Germinal center (tissue), 1 donor: ENCODE measurements at regions not wholly inside any gene's neighbourhood (a gene's known extent, or its start where the extent isn't known, plus 50 kb on each side); places are given as distances from the start of the nearest gene placed in this dataset.

Source experiments
- DNase-seq: peaks from one replicate; pipeline ENCODE4 v3.0.0; 2012; ENCODE audit warnings: mixed read lengths, low spot score

DNA sequence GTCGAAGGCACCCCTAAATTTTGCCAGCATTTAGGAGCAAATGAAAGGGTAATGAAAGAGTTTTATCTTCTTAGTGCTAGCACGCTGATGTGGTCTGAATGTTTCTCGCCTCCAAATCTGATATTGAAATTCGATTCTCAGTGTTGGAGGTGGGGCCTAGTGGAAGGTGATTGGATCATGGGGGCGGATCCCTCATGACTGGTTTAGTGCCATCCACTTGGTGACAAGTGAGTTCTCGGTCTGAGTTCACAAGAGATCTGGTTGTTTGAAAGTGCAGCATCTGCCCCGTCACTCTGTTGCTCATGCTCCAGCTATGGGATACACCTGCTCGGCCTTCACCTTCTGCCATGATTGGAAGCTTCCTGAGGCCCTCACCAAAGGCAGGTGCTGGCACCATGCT, 75.1 kb upstream of the ZBTB40 start:
- no peak for DNase-seq

DNA sequence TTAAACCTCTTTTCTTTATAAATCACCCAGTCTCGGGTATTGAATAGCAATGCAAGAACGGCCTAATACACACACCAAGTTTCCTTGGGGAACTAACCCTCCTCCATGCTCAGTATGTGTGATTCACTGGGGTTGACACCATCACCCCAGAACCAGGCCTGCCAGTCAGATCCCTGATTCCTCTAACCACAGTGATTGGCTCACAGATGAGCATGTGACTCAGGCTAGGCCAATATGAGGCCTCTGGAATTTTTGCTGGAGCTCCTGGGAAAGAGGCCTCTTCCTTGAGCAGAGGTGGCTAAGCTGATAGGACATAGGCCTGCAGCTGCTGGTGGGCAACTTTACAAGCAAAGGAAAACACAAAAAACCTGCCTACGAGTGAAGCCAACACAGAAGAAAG, 74.7 kb upstream of the ZBTB40 start:
- DNase-seq = no peak

DNA sequence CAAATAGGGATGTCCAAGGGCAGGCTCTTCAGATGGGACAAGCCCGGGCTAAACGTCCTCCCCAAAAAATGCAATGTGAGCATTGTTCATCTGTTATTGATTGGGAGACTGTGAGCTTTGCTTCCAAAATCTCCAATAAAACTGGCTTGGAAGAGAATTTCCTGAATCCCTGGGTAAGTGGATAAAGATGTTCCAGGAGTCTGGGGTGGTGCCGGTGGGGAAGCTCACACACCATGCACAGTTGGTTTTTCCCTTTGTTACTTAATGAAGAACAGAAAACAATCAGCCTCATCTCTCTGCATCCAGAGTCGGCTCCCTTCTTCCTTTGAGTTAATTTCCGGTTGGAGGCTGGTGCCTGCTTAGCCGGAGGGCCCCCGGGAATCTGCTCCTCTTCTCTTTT, 72.1 kb upstream of the ZBTB40 start:
- DNase-seq = no peak

DNA sequence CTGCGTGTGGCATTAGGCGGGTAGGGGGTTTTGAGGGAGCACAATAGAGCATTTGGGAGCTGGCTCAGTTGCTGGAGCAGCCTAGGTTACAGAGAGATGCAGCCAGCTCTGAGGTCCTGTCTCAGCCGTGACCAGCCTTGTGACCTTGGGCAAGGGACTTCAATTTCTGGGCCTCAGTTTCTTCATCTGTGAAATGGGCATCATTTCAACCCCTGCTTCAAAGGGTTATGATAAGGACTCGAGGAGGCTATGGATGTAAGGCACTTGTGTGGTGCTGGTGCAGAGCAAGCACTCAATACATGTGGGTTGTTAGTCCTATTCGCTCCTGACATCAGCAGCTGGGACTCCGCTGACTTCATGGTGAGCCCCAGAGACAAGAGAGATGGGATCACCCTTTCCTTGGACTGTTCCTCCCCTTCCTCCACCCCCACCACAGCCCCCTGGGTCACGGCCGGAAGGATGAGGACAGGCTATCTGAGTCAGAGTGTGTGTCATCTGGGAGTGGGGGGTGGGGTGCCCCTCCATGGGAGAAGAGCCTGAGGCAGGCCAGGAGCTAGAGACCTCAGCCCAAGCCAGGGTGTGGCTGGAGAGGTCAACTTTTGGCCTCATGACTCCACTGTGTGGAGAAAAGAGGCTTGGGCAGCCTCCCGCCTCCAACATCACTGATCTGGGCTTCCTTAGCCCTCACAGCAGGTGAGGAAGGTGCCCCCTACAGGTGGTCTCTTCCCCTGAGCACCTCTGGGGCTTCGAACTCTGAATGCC, 71.4 kb upstream of the ZBTB40 start:
- DNase-seq = no peak

DNA sequence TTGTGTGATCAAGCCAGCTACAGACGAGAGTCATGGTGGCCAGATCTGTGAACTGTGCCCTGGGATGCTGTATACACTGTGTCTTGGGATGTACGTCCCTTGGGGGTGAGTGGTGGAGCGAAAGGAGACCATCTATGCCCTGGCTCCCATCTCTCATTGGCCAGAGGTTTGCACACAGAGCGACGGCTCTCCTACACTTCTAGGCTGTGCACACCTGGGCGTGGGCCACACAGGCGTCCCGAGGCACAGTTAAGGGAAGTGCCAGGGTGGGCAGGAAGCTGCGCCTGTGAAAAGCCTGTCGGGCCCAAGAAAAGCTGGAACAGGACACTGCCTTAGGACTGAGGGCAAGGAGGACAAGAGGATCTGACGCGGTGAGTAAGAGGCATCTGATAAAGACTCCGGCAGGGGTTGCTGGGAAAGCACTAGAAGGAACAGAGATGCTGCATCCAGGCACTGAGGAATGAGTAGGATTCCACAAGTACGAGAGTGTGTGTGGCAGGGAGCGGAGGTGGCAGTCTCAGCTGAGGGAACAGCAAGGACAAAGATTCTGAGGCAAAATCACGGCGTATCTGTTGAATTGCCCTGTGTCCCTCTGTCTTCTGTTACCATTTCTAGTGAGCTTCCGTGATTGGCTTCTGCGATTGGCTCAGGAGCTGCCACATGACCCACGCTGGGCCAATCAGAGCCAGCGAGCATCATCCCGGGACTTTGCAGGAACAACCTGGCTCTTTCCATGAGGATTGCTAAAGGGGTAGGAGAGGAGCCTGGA, 67.9 kb upstream of the ZBTB40 start:
- no peak for DNase-seq

DNA sequence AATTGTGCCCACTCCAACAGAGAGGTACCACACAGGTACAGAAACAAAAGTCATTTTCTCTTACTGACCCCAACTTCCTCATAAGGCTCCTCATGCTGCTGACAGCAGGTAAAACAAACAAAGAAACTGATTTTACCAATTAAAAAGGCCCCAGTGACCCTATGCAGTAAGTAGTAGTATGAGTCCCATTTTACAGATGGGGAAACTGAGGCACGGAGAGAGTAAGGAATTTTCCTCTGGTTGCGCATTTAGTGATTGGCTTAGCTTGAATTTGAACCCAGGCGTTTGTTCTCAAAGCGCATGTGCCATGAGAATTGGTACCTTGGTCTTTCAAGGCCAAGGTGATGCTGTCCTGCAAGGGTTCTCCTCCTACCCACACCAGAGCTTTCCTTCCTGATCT, 66.1 kb upstream of the ZBTB40 start:
- no peak for DNase-seq

DNA sequence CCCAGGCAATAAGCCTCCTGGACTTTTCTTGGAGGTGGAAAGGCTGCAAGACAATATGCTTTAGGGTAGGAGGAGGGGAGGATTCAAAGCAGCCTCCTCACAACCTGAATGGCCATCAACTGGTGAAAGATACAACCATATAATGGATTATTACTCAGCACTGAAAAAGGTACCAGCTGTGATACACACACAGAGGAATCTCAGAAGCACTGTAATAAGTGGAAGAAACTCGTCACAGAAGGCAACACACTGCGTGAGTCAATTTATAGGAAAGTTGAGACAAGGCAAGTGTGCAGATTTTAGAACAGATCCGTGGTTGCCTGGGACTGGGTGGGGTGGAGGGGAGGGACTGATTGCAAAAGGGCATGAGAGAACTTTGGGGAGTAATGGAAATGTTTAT, 64.9 kb upstream of the ZBTB40 start:
- no peak for DNase-seq

DNA sequence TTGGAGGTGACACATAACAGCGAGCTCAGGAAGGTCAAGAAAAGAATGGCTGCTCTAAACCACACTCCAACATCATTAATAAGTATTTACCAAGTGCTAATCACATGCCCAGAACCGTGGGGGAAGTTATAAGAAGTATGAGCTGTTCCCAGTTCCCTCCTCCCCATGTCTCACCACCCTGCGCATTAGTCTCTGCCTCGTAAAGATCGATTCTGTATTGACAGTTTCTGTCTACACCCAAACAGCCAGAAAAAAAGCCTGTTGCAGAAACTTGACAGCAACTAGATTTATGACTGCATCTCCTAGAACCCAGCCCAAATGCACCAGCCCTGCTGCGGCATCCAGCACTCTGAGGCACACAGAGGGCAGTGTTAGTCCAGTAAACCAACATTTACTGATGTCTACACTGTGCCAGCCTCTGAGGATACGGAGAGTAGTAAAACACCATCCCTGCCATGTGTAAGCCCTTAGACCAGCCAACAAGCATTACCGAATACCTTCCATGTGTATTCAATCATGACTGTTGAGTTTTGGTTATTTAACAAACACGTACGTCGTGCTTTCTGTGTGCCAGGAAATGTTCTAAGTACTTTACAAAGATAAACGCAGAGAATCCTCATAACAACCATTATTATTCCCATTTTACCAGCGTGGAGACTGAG, 63.6 kb upstream of the ZBTB40 start:
- DNase-seq = no peak

DNA sequence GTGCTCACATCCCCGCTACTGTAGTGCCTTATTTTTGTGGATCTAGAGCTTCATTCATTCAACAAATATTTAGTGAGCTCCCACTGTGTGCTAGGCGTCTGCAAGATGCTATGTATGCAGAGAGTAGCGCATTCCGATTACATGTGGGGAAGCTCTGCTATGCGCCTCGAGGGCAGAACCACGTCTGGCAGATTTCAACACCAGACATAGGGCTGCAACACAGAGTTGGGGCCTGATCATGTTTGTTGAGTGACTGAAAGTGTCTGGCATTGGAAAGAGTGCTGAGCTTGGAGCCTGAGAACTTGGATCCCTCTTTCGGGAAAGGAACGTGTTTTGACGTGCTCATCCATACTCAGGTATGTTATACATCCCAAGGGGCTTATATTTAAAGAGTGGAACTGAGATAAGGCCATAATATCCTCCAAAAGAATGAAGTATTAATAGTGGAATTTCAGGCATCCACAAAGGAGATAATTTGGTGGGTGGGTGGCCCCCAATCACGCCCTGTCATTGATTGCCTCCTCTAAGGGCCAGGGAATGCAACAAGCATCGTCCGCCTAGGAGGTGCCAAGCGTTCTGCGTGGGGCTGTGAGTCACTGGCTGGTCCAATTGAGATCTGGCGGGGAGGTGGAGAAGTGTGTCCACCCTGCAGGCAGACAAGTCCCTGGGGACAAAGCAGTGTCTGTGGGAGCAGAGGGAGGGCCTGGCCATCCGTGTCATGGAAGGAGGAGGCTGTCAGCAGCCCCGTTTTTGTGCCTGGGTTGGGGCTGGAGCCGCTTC, 62.8 kb upstream of the ZBTB40 start:
- no peak for DNase-seq

- no peak for DNase-seq
These were observed 58.1 kb upstream of the ZBTB40 start for GRCh38 chr1:22393587-22393986.

DNA sequence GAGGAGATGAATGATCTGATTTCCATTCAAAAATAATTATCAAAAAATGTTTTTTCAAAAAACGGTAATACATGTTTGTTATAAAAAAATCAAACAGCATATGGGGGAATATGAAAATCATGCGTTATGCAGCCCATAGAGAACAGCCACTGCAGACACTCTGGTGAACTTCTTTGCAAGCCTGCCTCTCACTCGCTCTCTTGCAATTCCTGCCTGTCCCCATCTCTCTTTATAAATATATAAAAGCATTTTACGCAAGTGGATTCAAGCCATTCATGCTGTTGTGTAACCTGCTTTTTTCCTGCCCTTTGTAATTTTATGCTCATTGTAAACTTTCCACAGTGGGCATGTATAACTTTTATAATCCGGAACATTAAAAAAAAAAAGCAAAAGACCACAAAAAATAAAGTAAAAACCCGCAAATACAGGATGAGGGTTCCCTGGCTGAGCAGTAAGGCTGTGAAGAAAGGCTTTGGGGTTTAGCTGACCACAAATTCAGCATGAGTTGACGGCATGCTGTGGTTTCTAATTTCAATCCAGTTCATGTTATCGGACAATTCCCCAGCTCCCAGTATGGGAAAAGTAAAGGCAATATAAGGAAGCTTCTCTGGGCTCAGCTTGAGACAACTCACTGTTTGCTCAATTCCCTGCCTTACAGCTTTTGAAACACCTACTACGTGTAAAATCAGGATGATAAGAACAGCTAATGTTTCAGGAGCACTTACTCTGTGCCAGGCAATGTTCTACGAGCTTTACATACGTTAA, 52.8 kb upstream of the ZBTB40 start:
- DNase-seq = no peak

DNA sequence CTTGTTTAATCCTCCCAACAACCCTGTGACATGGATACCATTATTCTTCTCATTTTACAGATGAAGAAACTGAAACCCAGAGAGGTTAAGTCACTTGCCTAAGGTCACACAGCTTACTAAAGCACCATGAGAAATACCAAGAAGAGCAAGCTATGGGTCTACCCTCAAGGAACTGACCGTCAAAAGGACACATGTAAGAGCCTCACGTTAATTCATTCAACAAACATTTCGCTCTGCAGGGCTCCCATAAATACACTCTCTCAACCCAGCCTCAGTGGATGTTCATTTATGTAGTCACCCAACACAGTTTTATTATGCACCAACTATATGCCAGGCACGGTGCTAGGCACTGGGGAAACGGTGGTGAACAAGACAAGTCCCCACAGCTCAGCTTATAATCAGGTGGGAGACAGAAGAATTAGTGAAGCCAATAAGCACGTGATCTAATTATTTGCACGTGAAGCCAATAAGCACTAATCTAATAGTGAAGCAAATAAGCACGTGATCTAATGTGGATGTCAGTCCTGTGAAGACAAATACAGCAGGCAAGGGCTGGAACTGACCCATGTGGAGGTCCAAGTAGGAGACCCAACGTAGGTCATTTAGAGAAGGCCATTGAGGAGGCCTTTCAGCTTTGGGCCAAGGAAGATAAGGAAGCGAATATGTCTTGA, 52.1 kb upstream of the ZBTB40 start:
- no peak for DNase-seq
